Body of pancreas (tissue), 4 donors: ENCODE measurements at regions not wholly inside any gene's neighbourhood (a gene's known extent, or its start where the extent isn't known, plus 50 kb on each side); places are given as distances from the start of the nearest gene placed in this dataset.

Experiments used
- ATAC-seq: fragments of 150-250 bp; one replicate; pipeline ENCODE4 v1.9.1; 2016
- DNase-seq, 4 donors: peaks; one replicate each; pipeline ENCODE4 v3.0.0-alpha.2; 2019
- H3K27ac ChIP-seq, 4 donors: fragments of 200-600 bp; sonication (generic); 1 replicate in 3 of 4; 2 replicates in 1 of 4; pipeline versions ENCODE4 v1.5.1 to v1.6.1; 2016 to 2019; ENCODE audit warnings: mild to moderate bottlenecking in 1 of 4, mixed read lengths in 1 of 4, moderate library complexity in 1 of 4
- H3K27me3 ChIP-seq, 2 donors: fragments of 200-600 bp; sonication (generic); one replicate each; pipeline ENCODE4 v1.6.0; 2016; ENCODE audit warnings: mild to moderate bottlenecking in 1 of 2
- H3K36me3 ChIP-seq, 2 donors: fragments of 200-600 bp; sonication (generic); replicated peaks in 1 of 2; 2 replicates each; pipeline ENCODE4 v1.5.1; 2016; ENCODE audit warnings: low read depth in 2 of 2; ENCODE audit not compliant: insufficient read depth in 1 of 2
- H3K4me1 ChIP-seq: fragments of 200-600 bp; sonication (generic); one replicate; pipeline ENCODE4 v1.6.0; 2016
- H3K4me3 ChIP-seq, 2 donors: fragments of 200-600 bp; sonication (generic); 1 replicate in 1 of 2; 2 replicates in 1 of 2; pipeline ENCODE4 v1.5.1; 2016 to 2019
- H3K9me3 ChIP-seq, 3 donors: fragments of 200-600 bp; sonication (generic); 1 replicate in 2 of 3; 2 replicates in 1 of 3; pipeline ENCODE4 v1.5.1; 2016
- POLR2A ChIP-seq, 3 donors: fragments of 450-650 bp; IDR thresholded peaks; one replicate each; pipeline ENCODE4 v1.6.1; 2016; ENCODE audit warnings: antibody characterized with exemption in 3 of 3, mild to moderate bottlenecking in 2 of 3
- WGBS, 2 donors: methylation state at CpG; one replicate each; pipeline ENCODE4 v1.1.5; 2017; 5-methylcytosine and 5-hydroxymethylcytosine counted together
- intact Hi-C: fragments of 100-400 bp; cut with DNase I; formaldehyde crosslinking; loops from one replicate; pipeline ENCODE4 v1.15.1; 2023
- TF ChIP-seq, protein P1 (sequence below), 7 experiments: fragments of 450-650 bp in 4 of 7; fragments of 200-600 bp in 3 of 7; sonication (generic) in 3 of 7; IDR thresholded peaks; one replicate each; pipeline ENCODE4 v1.5.1; 2016 to 2019; ENCODE audit warnings: antibody characterized with exemption in 7 of 7

- no peaks in the 10 kb centered on the region for H3K27me3 ChIP-seq
- no peaks in the 10 kb centered on the region for H3K36me3 ChIP-seq
- intact Hi-C loops: no loop called here
- 84 to 87% methylated on average over 5 of the region's 5 CpGs for WGBS, 2 donors
- no peaks in the 10 kb centered on the region for H3K9me3 ChIP-seq
- DNase-seq (no peak), ATAC-seq (no peak)
- no peaks in the 10 kb centered on the region for H3K4me1 ChIP-seq
- H3K4me3 ChIP-seq: no peak overlapping the region
- no peak overlapping the region for H3K27ac ChIP-seq
- TF ChIP-seq, protein P1, sequence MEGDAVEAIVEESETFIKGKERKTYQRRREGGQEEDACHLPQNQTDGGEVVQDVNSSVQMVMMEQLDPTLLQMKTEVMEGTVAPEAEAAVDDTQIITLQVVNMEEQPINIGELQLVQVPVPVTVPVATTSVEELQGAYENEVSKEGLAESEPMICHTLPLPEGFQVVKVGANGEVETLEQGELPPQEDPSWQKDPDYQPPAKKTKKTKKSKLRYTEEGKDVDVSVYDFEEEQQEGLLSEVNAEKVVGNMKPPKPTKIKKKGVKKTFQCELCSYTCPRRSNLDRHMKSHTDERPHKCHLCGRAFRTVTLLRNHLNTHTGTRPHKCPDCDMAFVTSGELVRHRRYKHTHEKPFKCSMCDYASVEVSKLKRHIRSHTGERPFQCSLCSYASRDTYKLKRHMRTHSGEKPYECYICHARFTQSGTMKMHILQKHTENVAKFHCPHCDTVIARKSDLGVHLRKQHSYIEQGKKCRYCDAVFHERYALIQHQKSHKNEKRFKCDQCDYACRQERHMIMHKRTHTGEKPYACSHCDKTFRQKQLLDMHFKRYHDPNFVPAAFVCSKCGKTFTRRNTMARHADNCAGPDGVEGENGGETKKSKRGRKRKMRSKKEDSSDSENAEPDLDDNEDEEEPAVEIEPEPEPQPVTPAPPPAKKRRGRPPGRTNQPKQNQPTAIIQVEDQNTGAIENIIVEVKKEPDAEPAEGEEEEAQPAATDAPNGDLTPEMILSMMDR (IDR thresholded peaks at IDR 0.05): no peak
- no peak for TF ChIP-seq POLR2A (IDR thresholded peaks at IDR 0.05)
These were observed 151.8 kb downstream of the SETD4 start for GRCh38 chr21:35908311-35909078.

DNA sequence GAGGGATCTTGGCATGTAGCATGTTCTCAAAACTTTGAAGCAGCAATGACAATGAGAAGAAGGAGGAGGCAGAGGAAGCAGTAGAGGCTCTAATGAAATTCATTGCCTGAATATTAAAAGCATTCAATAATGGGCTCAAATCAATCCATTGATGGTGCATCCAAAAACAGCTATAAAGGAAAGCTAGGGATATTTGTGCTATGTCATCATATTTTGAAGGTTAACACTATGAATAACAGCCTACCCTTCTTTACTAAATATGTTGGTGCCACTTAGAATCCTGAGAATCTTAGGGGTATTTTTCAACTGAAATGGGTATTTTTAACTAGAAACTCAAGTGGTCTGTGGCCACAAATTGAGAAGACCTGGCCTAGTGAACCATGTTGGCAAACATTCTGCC, 153.7 kb downstream of the SETD4 start:
- intact Hi-C loops: no loop called here
- Histone ChIP-seq H3K27me3 (no peaks in the 10 kb centered on the region), H3K27ac (no peak overlapping the region), H3K4me3 (no peak overlapping the region), H3K36me3 (no peaks in the 10 kb centered on the region), H3K9me3 (no peaks in the 10 kb centered on the region), H3K4me1 (no peaks in the 10 kb centered on the region)
- DNase-seq (no peak), ATAC-seq (no peak)
- no peak for TF ChIP-seq POLR2A (IDR thresholded peaks at IDR 0.05)
- TF ChIP-seq, protein P1 (IDR thresholded peaks at IDR 0.05): no peak

DNA sequence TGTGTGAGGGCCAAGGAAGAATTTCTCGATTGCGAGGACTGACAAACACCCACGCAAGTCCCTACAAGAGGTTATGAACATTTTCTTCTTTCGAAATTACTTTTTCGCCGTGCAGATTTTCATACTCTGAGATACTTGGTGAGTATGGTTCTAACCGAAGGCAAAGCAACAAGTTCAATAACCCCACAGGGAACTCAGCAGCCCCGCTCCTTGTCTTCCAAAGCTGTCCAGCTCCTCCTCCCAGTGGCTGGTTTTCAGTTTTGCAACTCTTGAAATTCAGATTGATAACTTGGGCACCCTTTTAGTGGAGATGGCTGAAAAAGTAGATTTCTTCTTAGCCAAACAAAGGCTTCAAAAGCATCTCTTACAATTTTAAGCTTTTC, 154.4 kb downstream of the SETD4 start:
- 83 to 92% methylated on average over 8 of the region's 8 CpGs for WGBS, 2 donors
- Histone ChIP-seq H3K4me3 (no peak overlapping the region), H3K27me3 (no peaks in the 10 kb centered on the region), H3K9me3 (no peaks in the 10 kb centered on the region), H3K4me1 (no peaks in the 10 kb centered on the region), H3K36me3 (no peaks in the 10 kb centered on the region), H3K27ac (no peak overlapping the region)
- TF ChIP-seq, protein P1 (IDR thresholded peaks at IDR 0.05): no peak
- no peak for TF ChIP-seq POLR2A (IDR thresholded peaks at IDR 0.05)
- no peak for DNase-seq
- ATAC-seq: no peak
- intact Hi-C loops: no loop called here

DNA sequence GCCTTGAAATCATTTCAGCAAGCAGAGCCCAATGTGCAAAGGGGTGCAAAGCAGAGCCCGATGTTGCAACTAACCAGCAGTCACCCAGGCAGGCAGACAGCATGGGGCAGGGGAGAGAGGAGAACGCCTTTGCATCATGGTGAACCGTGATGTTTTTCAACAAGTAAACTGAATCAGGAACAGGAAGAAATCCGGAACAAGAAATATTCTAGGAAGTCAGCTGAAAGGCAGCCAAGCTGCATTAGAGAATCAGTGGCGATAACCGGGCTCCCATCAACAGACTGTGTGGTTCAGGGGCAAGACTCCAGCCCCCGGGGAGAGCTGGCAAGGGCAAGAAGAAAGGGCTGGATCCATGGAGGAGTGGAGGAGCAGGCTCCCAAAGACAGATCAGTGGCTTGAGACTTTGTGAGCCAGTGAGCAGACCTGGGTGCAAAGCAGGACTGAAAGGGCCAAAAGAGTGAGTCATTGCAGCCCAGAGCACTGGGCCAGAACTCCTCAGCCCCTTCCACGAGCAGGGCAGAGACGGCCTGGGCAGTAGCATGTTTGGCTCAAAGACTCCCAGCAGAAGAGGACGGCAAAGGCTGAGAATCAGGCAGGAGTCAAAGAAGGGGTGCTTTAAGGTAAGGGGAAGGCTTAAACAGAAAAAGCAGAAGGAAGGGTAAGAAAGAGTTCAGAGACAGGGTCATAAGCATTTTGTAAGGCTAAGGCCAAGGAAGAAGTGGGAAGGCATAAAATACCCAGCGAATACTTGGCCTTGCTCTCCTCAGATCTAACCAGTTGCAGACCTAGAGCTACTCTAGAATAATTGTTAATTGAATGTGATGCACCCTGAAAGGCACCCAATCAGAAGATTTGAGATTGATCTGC, 155.0 kb downstream of the SETD4 start:
- intact Hi-C loops: no loop called here
- Histone ChIP-seq H3K4me1 (no peaks in the 10 kb centered on the region), H3K36me3 (no peaks in the 10 kb centered on the region), H3K27me3 (no peaks in the 10 kb centered on the region), H3K27ac (peak overlapping the region in 1 of 4 donors; percentile 49), H3K4me3 (no peak overlapping the region), H3K9me3 (no peaks in the 10 kb centered on the region)
- ATAC-seq: peak; percentile 27
- DNase-seq: peak in 1 of 4 donors; percentile 32
- WGBS, 2 donors: 68 to 79% methylated on average over 11 of the region's 11 CpGs
- no peak for TF ChIP-seq POLR2A (IDR thresholded peaks at IDR 0.05)
- TF ChIP-seq, protein P1 (IDR thresholded peaks at IDR 0.05): no peak
